ENCODE measurements at regions not wholly inside any gene's neighbourhood (a gene's known extent, or its start where the extent isn't known, plus 50 kb on each side); places are given as distances from the start of the nearest gene placed in this dataset.
"Not testable (repeated sequence)": the region's sequence is repeated elsewhere in the genome, so short reads cannot be mapped to it uniquely, and the experiment has no call there.

GRCh38 chr3:159881828-159882309, 106.8 kb upstream of the IL12A start:
- no peak for DNase-seq
- in situ Hi-C loops (cut with HindIII; ENCODE audit: low pct_ligation_motif_present, low pct_unique_long_range_greater_than_20kb, low sequenced_read_pairs): no loop called here

- in situ Hi-C loops (cut with HindIII; ENCODE audit: low pct_ligation_motif_present, low pct_unique_long_range_greater_than_20kb, low sequenced_read_pairs): no loop called here
- DNase-seq: no peak
Measured at GRCh38 chr3:159882367-159882766, 106.3 kb upstream of the IL12A start.

GRCh38 chr3:159882790-159883779, 105.5 kb upstream of the IL12A start:
- in situ Hi-C loops (cut with HindIII; ENCODE audit: low pct_ligation_motif_present, low pct_unique_long_range_greater_than_20kb, low sequenced_read_pairs): no loop called here
- no peak for DNase-seq

GRCh38 chr3:159884661-159885402, 103.8 kb upstream of the IL12A start:
- DNase-seq: peak; percentile 47
- in situ Hi-C loops (cut with HindIII; ENCODE audit: low pct_ligation_motif_present, low pct_unique_long_range_greater_than_20kb, low sequenced_read_pairs): no loop called here

- no peak for DNase-seq
- in situ Hi-C loops (cut with HindIII; ENCODE audit: low pct_ligation_motif_present, low pct_unique_long_range_greater_than_20kb, low sequenced_read_pairs): no loop called here
Measured at GRCh38 chr3:159886050-159886449, 102.6 kb upstream of the IL12A start.

GRCh38 chr3:159886530-159886929, 102.1 kb upstream of the IL12A start:
- in situ Hi-C loops (cut with HindIII; ENCODE audit: low pct_ligation_motif_present, low pct_unique_long_range_greater_than_20kb, low sequenced_read_pairs); DNase-seq: not testable (repeated sequence)

GRCh38 chr3:159887168-159887567, 101.5 kb upstream of the IL12A start:
- in situ Hi-C loops (cut with HindIII; ENCODE audit: low pct_ligation_motif_present, low pct_unique_long_range_greater_than_20kb, low sequenced_read_pairs): no loop called here
- DNase-seq: no peak

GRCh38 chr3:159887911-159888310, 100.7 kb upstream of the IL12A start:
- no peak for DNase-seq
- in situ Hi-C loops (cut with HindIII; ENCODE audit: low pct_ligation_motif_present, low pct_unique_long_range_greater_than_20kb, low sequenced_read_pairs): no loop called here

- in situ Hi-C loops (cut with HindIII; ENCODE audit: low pct_ligation_motif_present, low pct_unique_long_range_greater_than_20kb, low sequenced_read_pairs): no loop called here
- DNase-seq: no peak
Measured at GRCh38 chr3:159892171-159892795, 96.4 kb upstream of the IL12A start.

- DNase-seq: no peak
Measured at GRCh38 chr3:159892801-159893200, 95.8 kb upstream of the IL12A start.

GRCh38 chr3:159894386-159894785, 94.2 kb upstream of the IL12A start:
- in situ Hi-C loops (cut with HindIII; ENCODE audit: low pct_ligation_motif_present, low pct_unique_long_range_greater_than_20kb, low sequenced_read_pairs): no loop called here
- no peak for DNase-seq

More at GRCh38 chr3:159892801-159893200, 95.8 kb upstream of the IL12A start:
- in situ Hi-C loops (cut with HindIII; ENCODE audit: low pct_ligation_motif_present, low pct_unique_long_range_greater_than_20kb, low sequenced_read_pairs): no loop called here

- in situ Hi-C loops (cut with HindIII; ENCODE audit: low pct_ligation_motif_present, low pct_unique_long_range_greater_than_20kb, low sequenced_read_pairs): no loop called here
- no peak for DNase-seq
Measured at GRCh38 chr3:159895430-159895829, 93.2 kb upstream of the IL12A start.

- in situ Hi-C loops (cut with HindIII; ENCODE audit: low pct_ligation_motif_present, low pct_unique_long_range_greater_than_20kb, low sequenced_read_pairs): no loop called here
- DNase-seq: no peak
Measured at GRCh38 chr3:159896543-159896942, 92.1 kb upstream of the IL12A start.

GRCh38 chr3:159897331-159898075, 91.1 kb upstream of the IL12A start:
- in situ Hi-C loops (cut with HindIII; ENCODE audit: low pct_ligation_motif_present, low pct_unique_long_range_greater_than_20kb, low sequenced_read_pairs): no loop called here
- DNase-seq: no peak

- no peak for DNase-seq
- in situ Hi-C loops (cut with HindIII; ENCODE audit: low pct_ligation_motif_present, low pct_unique_long_range_greater_than_20kb, low sequenced_read_pairs): no loop called here
Measured at GRCh38 chr3:159898147-159898546, 90.5 kb upstream of the IL12A start.

- in situ Hi-C loops (cut with HindIII; ENCODE audit: low pct_ligation_motif_present, low pct_unique_long_range_greater_than_20kb, low sequenced_read_pairs): no loop called here
- no peak for DNase-seq
Measured at GRCh38 chr3:159899166-159899565, 89.5 kb upstream of the IL12A start.

- no peak for DNase-seq
- in situ Hi-C loops (cut with HindIII; ENCODE audit: low pct_ligation_motif_present, low pct_unique_long_range_greater_than_20kb, low sequenced_read_pairs): no loop called here
Measured at GRCh38 chr3:159902546-159903314, 85.9 kb upstream of the IL12A start.

GRCh38 chr3:159904455-159904854, 84.2 kb upstream of the IL12A start:
- DNase-seq: no peak
- in situ Hi-C loops (cut with HindIII; ENCODE audit: low pct_ligation_motif_present, low pct_unique_long_range_greater_than_20kb, low sequenced_read_pairs): no loop called here
